Duodenal mucosa (tissue), 2 donors: ENCODE measurements at regions not wholly inside any gene's neighbourhood (a gene's known extent, or its start where the extent isn't known, plus 50 kb on each side); places are given as distances from the start of the nearest gene placed in this dataset.

Source experiments
- H3K27ac ChIP-seq: one replicate; pipeline ENCODE4 v1.7.0; 2013; ENCODE audit warnings: low read depth, low read length
- H3K27me3 ChIP-seq, 2 donors: one replicate each; pipeline ENCODE4 v1.7.0; 2013; ENCODE audit warnings: low read length in 2 of 2, control low read depth in 1 of 2; ENCODE audit not compliant: insufficient read depth in 2 of 2, control insufficient read depth in 1 of 2
- H3K36me3 ChIP-seq, 2 donors: one replicate each; pipeline ENCODE4 v1.7.0; 2013; ENCODE audit warnings: low read length in 2 of 2, control low read depth in 1 of 2; ENCODE audit not compliant: insufficient read depth in 2 of 2, control insufficient read depth in 1 of 2
- H3K4me1 ChIP-seq, 2 donors: one replicate each; pipeline ENCODE4 v1.7.0; 2013; ENCODE audit warnings: low read length in 2 of 2, control low read depth in 1 of 2; ENCODE audit not compliant: insufficient read depth in 2 of 2, control insufficient read depth in 1 of 2
- H3K4me3 ChIP-seq, 2 donors: one replicate each; pipeline ENCODE4 v1.7.0; 2013; ENCODE audit warnings: low read length in 2 of 2, low read depth in 1 of 2
- H3K9ac ChIP-seq, 2 donors: one replicate each; pipeline ENCODE4 v1.7.0; 2013; ENCODE audit warnings: low read length in 2 of 2, low read depth in 1 of 2
- H3K9me3 ChIP-seq, 2 donors: one replicate each; pipeline ENCODE4 v1.7.0; 2013; ENCODE audit warnings: low read length in 2 of 2, control low read depth in 1 of 2; ENCODE audit not compliant: control insufficient read depth in 1 of 2

GRCh38 chr2:239826786-239827522, 198.2 kb downstream of the NDUFA10 start:
- H3K4me1 ChIP-seq = peaks cover 0 to 6% of the 10 kb centered on the region in 2 donors
- H3K36me3 ChIP-seq = no peaks in the 10 kb centered on the region
- H3K4me3 ChIP-seq = no peak overlapping the region
- H3K27me3 ChIP-seq = no peaks in the 10 kb centered on the region
- H3K9ac ChIP-seq = no peak overlapping the region
- H3K27ac ChIP-seq = no peak overlapping the region
- H3K9me3 ChIP-seq = no peaks in the 10 kb centered on the region

DNA sequence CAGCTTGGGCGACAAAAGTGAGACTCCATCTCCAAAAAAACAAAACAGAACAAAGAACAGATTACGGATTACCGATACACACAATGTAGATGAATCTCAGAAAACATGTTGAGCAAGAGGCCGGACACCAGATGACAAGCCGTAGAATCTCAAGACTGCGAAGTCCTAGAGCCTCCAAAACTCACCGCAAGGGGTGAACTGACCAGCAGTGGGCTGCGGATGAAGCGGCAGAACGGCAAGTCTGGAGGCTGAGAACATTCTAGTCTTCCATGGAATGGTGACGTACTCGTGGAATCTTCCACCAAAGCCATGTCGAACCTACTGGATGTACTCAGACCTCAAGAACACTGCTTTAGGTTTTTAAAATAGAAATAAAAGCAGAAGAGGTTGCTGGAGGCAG, 198.8 kb downstream of the NDUFA10 start:
- Histone ChIP-seq H3K9ac (no peak overlapping the region), H3K4me3 (no peak overlapping the region), H3K4me1 (peaks cover 0 to 6% of the 10 kb centered on the region in 2 donors), H3K27me3 (no peaks in the 10 kb centered on the region), H3K27ac (no peak overlapping the region), H3K9me3 (no peaks in the 10 kb centered on the region), H3K36me3 (no peaks in the 10 kb centered on the region)

DNA sequence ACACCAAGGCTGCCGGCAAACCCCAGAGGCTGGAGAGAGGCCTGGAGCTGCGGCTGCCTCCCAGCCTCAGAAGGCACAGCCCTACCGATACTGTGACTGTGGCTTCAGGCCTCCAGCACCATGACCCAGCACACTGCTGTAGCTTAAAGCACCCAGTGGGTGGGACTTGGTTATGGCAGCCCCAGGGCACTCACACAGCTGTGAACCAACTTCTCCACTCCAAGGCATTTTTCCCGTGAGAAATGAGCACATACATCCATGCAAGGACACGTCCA, 199.5 kb downstream of the NDUFA10 start:
- H3K4me1 ChIP-seq = peaks cover 0 to 6% of the 10 kb centered on the region in 2 donors
- H3K9ac ChIP-seq = no peak overlapping the region
- no peaks in the 10 kb centered on the region for H3K9me3 ChIP-seq
- H3K4me3 ChIP-seq = no peak overlapping the region
- H3K27ac ChIP-seq = no peak overlapping the region
- no peaks in the 10 kb centered on the region for H3K27me3 ChIP-seq
- no peaks in the 10 kb centered on the region for H3K36me3 ChIP-seq

- peaks cover 0 to 6% of the 10 kb centered on the region in 2 donors for H3K4me1 ChIP-seq
- no peak overlapping the region for H3K9ac ChIP-seq
- no peaks in the 10 kb centered on the region for H3K36me3 ChIP-seq
- H3K27ac ChIP-seq = no peak overlapping the region
- H3K27me3 ChIP-seq = no peaks in the 10 kb centered on the region
- H3K9me3 ChIP-seq = no peaks in the 10 kb centered on the region
- no peak overlapping the region for H3K4me3 ChIP-seq
These were observed 200.1 kb downstream of the NDUFA10 start for GRCh38 chr2:239824866-239825704.

GRCh38 chr2:239824046-239824694, 201.0 kb downstream of the NDUFA10 start:
- no peak overlapping the region for H3K4me3 ChIP-seq
- H3K27ac ChIP-seq = no peak overlapping the region
- H3K4me1 ChIP-seq = peaks cover 0 to 4% of the 10 kb centered on the region in 2 donors
- no peak overlapping the region for H3K9ac ChIP-seq
- H3K9me3 ChIP-seq = no peaks in the 10 kb centered on the region
- no peaks in the 10 kb centered on the region for H3K27me3 ChIP-seq
- no peaks in the 10 kb centered on the region for H3K36me3 ChIP-seq

DNA sequence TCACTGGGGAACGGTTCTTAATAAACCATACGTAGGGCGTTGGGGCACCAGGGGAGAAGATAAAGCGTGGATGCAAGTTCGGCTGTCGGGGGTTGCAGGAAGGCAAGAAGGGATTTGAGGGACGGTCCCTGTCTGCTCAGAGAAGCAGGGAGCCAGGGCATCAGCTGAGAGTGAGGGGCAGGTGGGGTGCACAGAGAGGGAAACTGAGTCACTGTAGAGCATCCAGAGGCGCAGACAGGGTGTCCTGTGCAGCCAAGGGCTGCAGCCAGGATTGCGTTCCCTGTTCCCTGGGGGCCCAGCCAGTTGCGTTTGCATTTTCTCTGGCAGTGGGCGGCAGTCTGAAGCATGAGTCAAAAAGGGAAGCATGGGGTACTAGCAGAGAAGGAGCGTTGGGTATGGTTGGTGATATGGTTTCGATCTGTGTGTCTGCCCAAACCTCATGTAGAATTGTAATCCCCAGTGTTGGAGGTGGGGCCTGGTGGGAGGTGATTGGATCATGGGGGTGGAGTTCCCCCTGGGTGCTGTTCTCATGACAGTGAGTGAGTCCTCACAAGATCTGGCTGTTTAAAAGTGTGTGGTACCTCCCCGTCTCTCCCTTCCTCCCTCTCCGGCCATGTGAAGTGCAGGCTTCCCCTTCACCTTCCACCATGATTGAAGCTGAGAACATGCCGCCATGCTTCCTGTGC, 202.9 kb downstream of the NDUFA10 start:
- no peaks in the 10 kb centered on the region for H3K27me3 ChIP-seq
- no peaks in the 10 kb centered on the region for H3K36me3 ChIP-seq
- H3K4me3 ChIP-seq = no peak overlapping the region
- no peak overlapping the region for H3K27ac ChIP-seq
- H3K9me3 ChIP-seq = no peaks in the 10 kb centered on the region
- peaks cover 0 to 4% of the 10 kb centered on the region in 2 donors for H3K4me1 ChIP-seq
- H3K9ac ChIP-seq = no peak overlapping the region

- no peaks in the 10 kb centered on the region for H3K27me3 ChIP-seq
- no peaks in the 10 kb centered on the region for H3K9me3 ChIP-seq
- H3K27ac ChIP-seq = no peak overlapping the region
- H3K4me1 ChIP-seq = peaks cover 0 to 4% of the 10 kb centered on the region in 2 donors
- no peak overlapping the region for H3K9ac ChIP-seq
- no peaks in the 10 kb centered on the region for H3K36me3 ChIP-seq
- no peak overlapping the region for H3K4me3 ChIP-seq
These were observed 203.5 kb downstream of the NDUFA10 start for GRCh38 chr2:239821694-239822075.

DNA sequence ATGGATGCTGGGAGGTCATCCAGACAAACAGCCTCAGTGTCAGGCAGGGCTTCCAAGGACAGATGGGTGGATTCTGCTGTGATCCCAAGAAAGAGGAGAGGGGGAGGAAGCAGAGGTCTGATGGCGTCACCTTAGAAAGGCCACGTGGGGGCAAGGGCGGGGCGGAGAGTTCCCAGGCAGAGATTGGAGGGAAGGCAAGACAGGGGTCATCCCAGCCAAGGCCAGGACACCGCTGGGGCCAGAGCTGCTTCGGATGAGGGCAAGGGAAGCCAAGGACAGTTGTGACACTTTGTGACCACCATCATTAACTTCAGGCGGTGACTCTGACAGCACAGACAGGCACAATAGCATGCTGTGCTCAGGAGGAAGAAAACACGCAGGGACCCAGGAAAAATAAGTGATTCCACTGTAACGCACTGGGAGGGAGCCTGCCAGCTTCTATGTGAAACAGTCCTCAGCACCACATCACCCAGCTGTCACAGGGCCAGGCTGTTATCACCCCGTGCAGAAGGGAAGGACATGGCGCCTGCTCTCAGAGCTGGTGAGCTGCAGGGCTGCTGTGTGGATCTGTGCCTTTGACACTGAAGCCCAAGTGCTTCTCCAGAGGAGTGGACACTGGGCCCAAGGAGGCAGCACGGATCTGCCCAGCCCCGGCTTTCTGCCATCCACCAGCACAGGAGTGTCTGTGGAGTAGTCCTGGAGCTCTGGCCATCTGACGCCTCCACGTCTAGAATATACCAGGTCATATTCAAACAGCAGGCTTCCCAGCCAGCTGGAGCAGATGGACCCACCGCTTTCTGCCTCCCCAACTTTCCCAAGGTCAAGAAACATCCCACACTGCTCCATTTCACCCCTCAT, 204.1 kb downstream of the NDUFA10 start:
- no peak overlapping the region for H3K4me3 ChIP-seq
- H3K27ac ChIP-seq = no peak overlapping the region
- H3K9ac ChIP-seq = no peak overlapping the region
- no peaks in the 10 kb centered on the region for H3K36me3 ChIP-seq
- H3K4me1 ChIP-seq = peaks cover 0 to 4% of the 10 kb centered on the region in 2 donors
- H3K9me3 ChIP-seq = no peaks in the 10 kb centered on the region
- H3K27me3 ChIP-seq = no peaks in the 10 kb centered on the region

DNA sequence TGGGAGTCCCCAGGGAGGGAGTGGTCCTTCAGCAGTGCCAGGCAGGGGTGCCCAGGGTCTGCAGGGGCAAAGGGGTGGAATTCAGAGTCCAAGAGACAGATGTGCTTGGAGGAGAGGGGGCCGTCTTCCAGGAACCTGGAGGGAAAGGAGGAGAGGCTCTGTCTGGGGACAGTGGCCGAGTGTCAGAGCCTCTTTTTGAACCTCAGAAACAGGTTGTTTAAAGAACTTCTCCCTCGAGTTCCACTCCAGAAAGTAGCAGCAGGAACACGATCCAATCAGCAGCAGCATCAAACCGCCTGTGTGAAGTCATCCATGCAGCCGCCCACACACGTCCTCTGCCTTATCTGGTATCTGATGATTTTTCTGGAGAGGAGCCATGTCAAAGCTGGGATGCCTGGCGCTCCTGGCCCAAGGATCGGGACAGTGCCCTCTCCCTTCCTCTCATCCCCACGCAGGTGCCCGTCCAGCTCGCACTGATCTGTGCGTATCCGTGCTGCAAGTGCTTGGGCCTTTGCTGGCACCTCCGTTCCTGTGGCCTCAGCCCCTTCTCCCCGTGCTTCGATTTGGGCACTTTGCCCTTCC, 205.1 kb downstream of the NDUFA10 start:
- Histone ChIP-seq H3K9ac (no peak overlapping the region), H3K27ac (no peak overlapping the region), H3K36me3 (no peaks in the 10 kb centered on the region), H3K4me1 (peaks cover 0 to 11% of the 10 kb centered on the region in 2 donors), H3K9me3 (no peaks in the 10 kb centered on the region), H3K4me3 (no peak overlapping the region), H3K27me3 (no peaks in the 10 kb centered on the region)
